Breast epithelium (tissue), 4 donors: ENCODE measurements at regions not wholly inside any gene's neighbourhood (a gene's known extent, or its start where the extent isn't known, plus 50 kb on each side); places are given as distances from the start of the nearest gene placed in this dataset.
A peak's percentile ranks its signal among the peaks of the same experiment; 100 is the strongest.

Experiments
- DNase-seq, 2 donors: peaks; one replicate each; pipeline ENCODE4 v3.0.0-alpha.2; 2019; ENCODE audit warnings: low spot score in 2 of 2
- H3K27ac ChIP-seq, 2 donors: fragments of 200-600 bp; sonication (generic) in 1 of 2; one replicate each; pipeline ENCODE4 v1.5.1; 2016 to 2019; ENCODE audit warnings: mild to moderate bottlenecking in 1 of 2
- H3K27me3 ChIP-seq, 2 donors: fragments of 200-600 bp; sonication (generic) in 1 of 2; one replicate each; pipeline versions ENCODE4 v1.5.1 to v1.6.0; 2017 to 2019; ENCODE audit warnings: control low read depth in 1 of 2, mild to moderate bottlenecking in 1 of 2
- H3K36me3 ChIP-seq: fragments of 200-600 bp; one replicate; pipeline ENCODE4 v1.5.1; 2019
- H3K4me1 ChIP-seq, 2 donors: fragments of 200-600 bp; sonication (generic); one replicate each; pipeline ENCODE4 v1.5.1; 2016 to 2019; ENCODE audit warnings: control low read depth in 1 of 2
- H3K4me3 ChIP-seq, 3 donors: fragments of 200-600 bp; sonication (generic); 1 replicate in 2 of 3; 2 replicates in 1 of 3; pipeline ENCODE4 v1.5.1; 2016 to 2019; ENCODE audit warnings: mild to moderate bottlenecking in 3 of 3, moderate library complexity in 2 of 3
- H3K9me3 ChIP-seq, 2 donors: fragments of 200-600 bp; sonication (generic) in 1 of 2; one replicate each; pipeline ENCODE4 v1.5.1; 2016 to 2019; ENCODE audit warnings: control low read depth in 1 of 2
- POLR2A ChIP-seq: fragments of 450-650 bp; IDR thresholded peaks from one replicate; pipeline ENCODE4 v1.6.1; 2016; ENCODE audit warnings: antibody characterized with exemption, mild to moderate bottlenecking, moderate library complexity
- POLR2AphosphoS5 ChIP-seq, 3 donors: sonication (generic); formaldehyde crosslinking; IDR thresholded peaks; one replicate each; pipeline ENCODE4 v1.6.1; 2017; ENCODE audit warnings: antibody characterized with exemption in 3 of 3
- intact Hi-C: fragments of 100-400 bp; cut with DNase I; formaldehyde crosslinking; loops from one replicate; pipeline ENCODE4 v1.15.1; 2023; ENCODE audit warnings: low total_unique reads
- TF ChIP-seq, protein P1 (sequence below), 3 donors: fragments of 450-650 bp; IDR thresholded peaks; one replicate each; pipeline ENCODE4 v1.5.1; 2016 to 2017; ENCODE audit warnings: antibody characterized with exemption in 3 of 3, mild to moderate bottlenecking in 3 of 3, moderate library complexity in 3 of 3

DNA sequence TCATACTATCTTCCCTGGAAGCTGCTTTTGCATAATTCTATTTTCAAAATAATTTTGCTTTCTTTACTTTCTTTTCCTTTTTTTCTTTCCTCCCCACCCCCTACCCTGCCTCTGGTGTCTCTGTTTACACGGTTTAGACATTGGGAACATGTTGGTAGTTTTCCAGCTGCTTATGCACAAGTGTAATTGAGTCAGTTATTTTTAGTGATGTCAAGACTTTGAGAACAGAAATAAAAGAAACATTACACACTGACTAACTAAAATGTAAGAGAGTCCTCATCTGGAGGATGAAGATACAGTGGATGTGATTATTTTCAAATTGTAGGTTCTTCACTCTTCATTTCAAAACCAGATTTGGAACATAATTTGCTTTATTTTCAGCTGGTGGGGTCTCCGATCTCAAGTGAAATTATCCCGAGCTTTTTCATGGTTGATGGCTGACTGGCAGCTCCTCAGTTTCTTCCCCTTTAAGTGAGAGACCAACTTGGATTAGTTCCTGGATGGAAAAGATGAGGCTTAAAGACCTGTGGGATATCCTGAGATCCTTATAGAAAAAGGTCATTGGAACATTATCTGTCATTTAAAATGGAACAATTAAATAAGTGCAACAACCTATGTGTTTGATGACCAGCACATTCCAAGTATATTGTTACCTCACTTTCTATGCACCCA, 154.4 kb upstream of the ZNF462 start:
- TF ChIP-seq POLR2A = no peak
- no peak for DNase-seq
- no peaks in the 10 kb centered on the region for H3K4me1 ChIP-seq
- no peaks in the 10 kb centered on the region for H3K9me3 ChIP-seq
- no peak overlapping the region for H3K4me3 ChIP-seq
- intact Hi-C loops = no loop called here
- H3K27me3 ChIP-seq = no peaks in the 10 kb centered on the region
- peak overlapping the region in 1 of 2 donors; percentile 29 for H3K27ac ChIP-seq
- no peaks in the 10 kb centered on the region for H3K36me3 ChIP-seq

DNA sequence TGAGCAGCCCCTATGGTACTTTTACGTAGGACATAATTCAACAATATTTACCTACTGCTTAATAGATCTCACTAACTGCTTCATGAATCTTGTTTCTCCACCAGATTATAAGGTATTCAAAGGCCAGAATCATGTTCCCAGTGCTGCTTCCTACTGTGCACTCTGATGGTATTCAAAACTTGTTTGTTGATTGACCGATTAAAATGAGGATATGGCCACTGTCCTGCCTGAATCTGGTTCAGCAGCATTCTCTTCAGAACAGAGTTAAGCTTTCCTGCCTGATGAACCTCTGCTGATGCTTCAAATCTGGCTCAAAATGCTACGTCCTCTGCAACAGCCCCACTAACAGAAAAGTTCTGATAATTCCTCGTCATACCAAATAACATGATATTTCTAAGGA, 150.7 kb upstream of the ZNF462 start:
- Histone ChIP-seq H3K36me3 (no peaks in the 10 kb centered on the region), H3K4me3 (no peak overlapping the region), H3K4me1 (no peaks in the 10 kb centered on the region), H3K27ac (no peak overlapping the region), H3K9me3 (no peaks in the 10 kb centered on the region), H3K27me3 (no peaks in the 10 kb centered on the region)
- TF ChIP-seq, protein P1, sequence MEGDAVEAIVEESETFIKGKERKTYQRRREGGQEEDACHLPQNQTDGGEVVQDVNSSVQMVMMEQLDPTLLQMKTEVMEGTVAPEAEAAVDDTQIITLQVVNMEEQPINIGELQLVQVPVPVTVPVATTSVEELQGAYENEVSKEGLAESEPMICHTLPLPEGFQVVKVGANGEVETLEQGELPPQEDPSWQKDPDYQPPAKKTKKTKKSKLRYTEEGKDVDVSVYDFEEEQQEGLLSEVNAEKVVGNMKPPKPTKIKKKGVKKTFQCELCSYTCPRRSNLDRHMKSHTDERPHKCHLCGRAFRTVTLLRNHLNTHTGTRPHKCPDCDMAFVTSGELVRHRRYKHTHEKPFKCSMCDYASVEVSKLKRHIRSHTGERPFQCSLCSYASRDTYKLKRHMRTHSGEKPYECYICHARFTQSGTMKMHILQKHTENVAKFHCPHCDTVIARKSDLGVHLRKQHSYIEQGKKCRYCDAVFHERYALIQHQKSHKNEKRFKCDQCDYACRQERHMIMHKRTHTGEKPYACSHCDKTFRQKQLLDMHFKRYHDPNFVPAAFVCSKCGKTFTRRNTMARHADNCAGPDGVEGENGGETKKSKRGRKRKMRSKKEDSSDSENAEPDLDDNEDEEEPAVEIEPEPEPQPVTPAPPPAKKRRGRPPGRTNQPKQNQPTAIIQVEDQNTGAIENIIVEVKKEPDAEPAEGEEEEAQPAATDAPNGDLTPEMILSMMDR (IDR thresholded peaks at IDR 0.05) = no peak
- no peak for TF ChIP-seq POLR2AphosphoS5 (IDR thresholded peaks at IDR 0.05)
- no peak for TF ChIP-seq POLR2A
- no peak for DNase-seq
- intact Hi-C loops = no loop called here

DNA sequence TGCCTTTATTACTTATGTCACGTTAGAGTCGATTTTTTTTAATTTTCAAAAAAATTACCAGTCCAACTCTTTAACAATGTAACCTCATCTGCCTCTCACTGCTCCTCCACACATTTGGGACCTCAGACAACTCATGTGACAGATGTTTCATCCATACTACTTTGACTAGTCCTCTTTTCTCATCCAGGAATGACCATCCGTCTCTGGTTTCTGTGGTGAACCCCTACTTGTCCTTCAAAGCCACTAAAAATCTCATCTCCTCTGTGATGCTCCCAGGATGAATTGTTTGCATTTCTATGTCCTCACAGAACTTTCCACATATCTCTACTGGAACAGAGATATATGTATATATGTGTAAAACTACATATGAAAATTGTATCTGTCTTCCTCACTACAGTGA, 149.8 kb upstream of the ZNF462 start:
- no peak overlapping the region for H3K27ac ChIP-seq
- intact Hi-C loops = no loop called here
- H3K27me3 ChIP-seq = no peaks in the 10 kb centered on the region
- H3K4me3 ChIP-seq = no peak overlapping the region
- no peak for TF ChIP-seq POLR2AphosphoS5 (IDR thresholded peaks at IDR 0.05)
- TF ChIP-seq, protein P1 (IDR thresholded peaks at IDR 0.05) = no peak
- no peaks in the 10 kb centered on the region for H3K36me3 ChIP-seq
- H3K4me1 ChIP-seq = peaks cover 0 to 4% of the 10 kb centered on the region in 2 donors
- H3K9me3 ChIP-seq = no peaks in the 10 kb centered on the region
- DNase-seq = no peak

DNA sequence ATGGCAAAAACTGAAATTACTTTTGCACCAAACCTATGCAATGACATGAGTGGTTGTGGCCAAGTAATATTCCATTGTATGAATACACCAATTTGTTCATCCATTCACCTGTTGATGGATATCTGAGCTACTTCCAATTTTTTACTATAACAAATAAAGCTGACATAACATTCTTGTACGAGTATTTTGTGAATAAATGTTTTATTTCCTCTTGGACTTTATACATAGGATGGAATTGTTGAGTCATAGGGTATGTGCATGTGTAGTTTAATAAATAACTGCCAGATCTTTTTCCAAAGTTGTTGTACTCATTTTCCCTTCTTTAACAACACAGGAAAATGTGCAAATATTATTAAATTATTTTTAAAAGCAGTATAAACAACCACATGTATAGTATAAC, 146.1 kb upstream of the ZNF462 start:
- no peaks in the 10 kb centered on the region for H3K27me3 ChIP-seq
- no peak for DNase-seq
- no peak overlapping the region for H3K4me3 ChIP-seq
- H3K9me3 ChIP-seq = no peaks in the 10 kb centered on the region
- H3K27ac ChIP-seq = no peak overlapping the region
- no peaks in the 10 kb centered on the region for H3K36me3 ChIP-seq
- peaks cover 0 to 4% of the 10 kb centered on the region in 2 donors for H3K4me1 ChIP-seq
- TF ChIP-seq POLR2A = no peak
- no peak for TF ChIP-seq POLR2AphosphoS5 (IDR thresholded peaks at IDR 0.05)
- TF ChIP-seq, protein P1 (IDR thresholded peaks at IDR 0.05) = no peak
- intact Hi-C loops = no loop called here

DNA sequence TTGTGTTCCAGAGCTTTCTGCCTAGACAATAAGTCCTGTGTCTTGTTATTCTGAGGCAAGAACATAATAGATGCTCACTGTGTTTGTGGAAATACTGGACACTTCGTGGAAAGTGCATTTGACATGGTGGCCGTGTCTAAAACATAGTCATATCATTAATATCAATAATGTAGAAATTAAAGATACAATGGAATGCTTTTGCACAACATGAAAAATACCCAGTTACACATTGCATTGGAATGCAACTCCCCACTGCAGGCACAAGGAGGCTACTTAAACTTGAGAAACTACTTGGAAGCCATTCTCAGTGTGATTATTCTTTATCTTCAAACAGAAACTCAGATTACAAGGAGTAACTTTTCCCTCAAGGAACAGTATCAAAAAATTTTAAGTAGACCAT, 145.3 kb upstream of the ZNF462 start:
- TF ChIP-seq POLR2A (no peak), POLR2AphosphoS5 (IDR thresholded peaks at IDR 0.05) (no peak)
- TF ChIP-seq, protein P1 (IDR thresholded peaks at IDR 0.05) = peak in 1 of 3 donors; percentile 14
- DNase-seq = no peak
- no peak overlapping the region for H3K27ac ChIP-seq

More for the DNA sequence above, 145.3 kb upstream of the ZNF462 start:
- no peaks in the 10 kb centered on the region for H3K36me3 ChIP-seq
- intact Hi-C loops = no loop called here
- peaks cover 0 to 4% of the 10 kb centered on the region in 2 donors for H3K4me1 ChIP-seq
- H3K27me3 ChIP-seq = no peaks in the 10 kb centered on the region
- H3K4me3 ChIP-seq = no peak overlapping the region
- no peaks in the 10 kb centered on the region for H3K9me3 ChIP-seq
